ENCODE measurements at regions not wholly inside any gene's neighbourhood (a gene's known extent, or its start where the extent isn't known, plus 50 kb on each side); places are given as distances from the start of the nearest gene placed in this dataset.

DNA sequence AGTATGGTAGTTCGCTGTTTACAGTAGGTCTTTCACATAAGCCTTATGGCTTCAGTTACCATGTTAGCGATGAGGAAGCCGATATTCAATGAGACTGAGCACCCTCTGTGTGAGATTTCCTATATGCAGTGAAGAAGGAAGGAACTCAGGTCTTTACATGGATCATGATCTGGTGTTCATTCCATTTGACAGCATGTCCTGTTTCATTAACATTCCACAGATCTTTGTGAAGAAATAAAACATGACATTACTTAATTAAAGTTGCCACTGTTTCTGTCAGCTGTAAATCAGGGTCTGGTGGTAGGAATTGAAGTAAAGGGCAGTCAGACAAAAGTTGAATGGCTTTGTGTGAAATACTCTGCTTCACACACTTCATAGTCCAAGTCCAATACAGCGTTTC is 768.6 kb downstream of the ZPLD1 start:
- Histone ChIP-seq H3K4me1 (no peaks in the 10 kb centered on the region), H3K4me3 (no peak overlapping the region), H3K9me3 (no peaks in the 10 kb centered on the region), H3K27me3 (no peaks in the 10 kb centered on the region), H3K27ac (replicated peaks in 1 of 4) (no peak overlapping the region), H3K36me3 (no peaks in the 10 kb centered on the region)
- 89% methylated on average over 4 of the region's 4 CpGs for WGBS
- intact Hi-C loops (cut with DNase I): no loop called here
- no peak for TF ChIP-seq POLR2A (IDR thresholded peaks at IDR 0.05; ENCODE audit: low read depth)
- no peak for TF ChIP-seq POLR2AphosphoS5 (IDR thresholded peaks at IDR 0.05)
- TF ChIP-seq EP300 (IDR thresholded peaks at IDR 0.05): no peak
- TF ChIP-seq, protein P1, sequence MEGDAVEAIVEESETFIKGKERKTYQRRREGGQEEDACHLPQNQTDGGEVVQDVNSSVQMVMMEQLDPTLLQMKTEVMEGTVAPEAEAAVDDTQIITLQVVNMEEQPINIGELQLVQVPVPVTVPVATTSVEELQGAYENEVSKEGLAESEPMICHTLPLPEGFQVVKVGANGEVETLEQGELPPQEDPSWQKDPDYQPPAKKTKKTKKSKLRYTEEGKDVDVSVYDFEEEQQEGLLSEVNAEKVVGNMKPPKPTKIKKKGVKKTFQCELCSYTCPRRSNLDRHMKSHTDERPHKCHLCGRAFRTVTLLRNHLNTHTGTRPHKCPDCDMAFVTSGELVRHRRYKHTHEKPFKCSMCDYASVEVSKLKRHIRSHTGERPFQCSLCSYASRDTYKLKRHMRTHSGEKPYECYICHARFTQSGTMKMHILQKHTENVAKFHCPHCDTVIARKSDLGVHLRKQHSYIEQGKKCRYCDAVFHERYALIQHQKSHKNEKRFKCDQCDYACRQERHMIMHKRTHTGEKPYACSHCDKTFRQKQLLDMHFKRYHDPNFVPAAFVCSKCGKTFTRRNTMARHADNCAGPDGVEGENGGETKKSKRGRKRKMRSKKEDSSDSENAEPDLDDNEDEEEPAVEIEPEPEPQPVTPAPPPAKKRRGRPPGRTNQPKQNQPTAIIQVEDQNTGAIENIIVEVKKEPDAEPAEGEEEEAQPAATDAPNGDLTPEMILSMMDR (IDR thresholded peaks at IDR 0.05): no peak
- DNase-seq (ENCODE audit: extremely low spot score): no peak

DNA sequence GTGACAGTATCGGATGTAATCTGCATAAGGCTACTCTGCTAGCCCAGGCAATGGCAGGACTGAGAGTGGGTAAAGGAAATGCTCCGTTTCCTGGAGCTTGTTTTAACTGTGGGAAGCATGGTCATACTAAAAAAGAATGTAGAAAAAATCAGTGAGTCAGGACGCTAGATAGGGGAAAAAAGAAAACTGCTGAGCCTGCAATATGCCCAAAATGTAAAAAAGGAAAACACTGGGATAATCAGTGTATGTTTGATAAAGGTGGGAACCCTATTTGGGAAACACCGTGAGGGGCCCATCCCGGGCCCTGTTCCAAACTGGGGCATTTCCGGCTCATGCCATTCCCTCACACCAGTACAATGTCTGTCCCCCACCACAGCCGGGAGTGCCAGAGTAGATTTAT is 775.8 kb downstream of the ZPLD1 start:
- Histone ChIP-seq H3K4me1 (no peaks in the 10 kb centered on the region), H3K9me3 (no peaks in the 10 kb centered on the region), H3K4me3 (no peak overlapping the region), H3K27me3 (no peaks in the 10 kb centered on the region), H3K27ac (replicated peaks in 1 of 4) (no peak overlapping the region), H3K36me3 (no peaks in the 10 kb centered on the region)
- intact Hi-C loops (cut with DNase I): no loop called here
- 68% methylated on average over 7 of the region's 7 CpGs for WGBS
- TF ChIP-seq POLR2A (IDR thresholded peaks at IDR 0.05; ENCODE audit: low read depth): no peak
- TF ChIP-seq POLR2AphosphoS5 (IDR thresholded peaks at IDR 0.05): no peak
- TF ChIP-seq, protein P1 (IDR thresholded peaks at IDR 0.05): no peak
- TF ChIP-seq EP300 (IDR thresholded peaks at IDR 0.05): no peak
- no peak for DNase-seq (ENCODE audit: extremely low spot score)

DNA sequence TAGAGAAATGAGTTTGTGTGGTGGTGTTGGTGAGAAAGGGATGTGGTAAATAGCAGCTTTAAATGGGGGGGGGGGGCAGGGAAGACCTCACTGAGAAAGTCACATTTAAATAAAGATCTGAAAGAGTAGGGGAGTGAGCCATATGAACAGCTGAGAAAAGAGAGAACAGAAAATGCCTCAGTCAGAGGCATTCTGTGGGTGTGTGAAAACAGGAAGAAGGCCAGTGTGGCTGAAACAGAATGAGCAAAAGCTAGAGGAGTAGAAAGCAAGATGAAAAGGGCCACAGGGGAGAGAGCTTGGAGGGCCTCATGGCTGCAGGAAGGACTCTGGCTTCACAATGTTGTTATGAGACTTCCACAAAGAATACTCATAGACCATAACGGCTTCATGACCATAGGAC is 783.3 kb downstream of the ZPLD1 start:
- intact Hi-C loops (cut with DNase I): no loop called here
- Histone ChIP-seq H3K4me1 (no peaks in the 10 kb centered on the region), H3K27me3 (no peaks in the 10 kb centered on the region), H3K27ac (replicated peaks in 1 of 4) (no peak overlapping the region), H3K9me3 (no peaks in the 10 kb centered on the region), H3K4me3 (no peak overlapping the region), H3K36me3 (no peaks in the 10 kb centered on the region)
- WGBS: 33% methylated on average over 1 of the region's 1 CpG
- TF ChIP-seq, protein P1 (IDR thresholded peaks at IDR 0.05): no peak
- TF ChIP-seq POLR2AphosphoS5 (IDR thresholded peaks at IDR 0.05) (no peak), POLR2A (IDR thresholded peaks at IDR 0.05; ENCODE audit: low read depth) (no peak), EP300 (IDR thresholded peaks at IDR 0.05) (no peak)
- DNase-seq (ENCODE audit: extremely low spot score): no peak

DNA sequence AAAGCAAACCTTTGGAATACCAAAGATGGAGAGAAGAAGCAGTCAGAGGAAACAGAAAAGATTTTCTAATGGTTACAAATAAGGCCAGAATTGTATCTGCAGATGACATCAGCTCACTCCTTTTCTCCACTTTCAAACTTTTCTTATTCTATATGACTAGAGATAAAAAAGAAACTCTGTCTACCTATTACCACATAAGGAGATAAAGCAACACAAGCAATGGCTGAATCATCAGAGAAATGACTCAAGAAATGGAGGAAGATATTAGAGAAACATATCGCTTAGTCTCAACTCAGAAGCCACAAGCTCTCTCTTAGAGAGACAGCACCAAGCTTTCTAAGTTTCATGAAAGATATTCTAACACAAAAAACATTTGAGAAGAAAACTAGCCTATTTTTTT is 784.0 kb downstream of the ZPLD1 start:
- TF ChIP-seq POLR2A (IDR thresholded peaks at IDR 0.05; ENCODE audit: low read depth) (no peak), POLR2AphosphoS5 (IDR thresholded peaks at IDR 0.05) (no peak), EP300 (IDR thresholded peaks at IDR 0.05) (no peak)
- TF ChIP-seq, protein P1 (IDR thresholded peaks at IDR 0.05): no peak
- no peaks in the 10 kb centered on the region for H3K27me3 ChIP-seq
- intact Hi-C loops (cut with DNase I): no loop called here
- H3K4me3 ChIP-seq: no peak overlapping the region
- H3K36me3 ChIP-seq: no peaks in the 10 kb centered on the region
- no peak for DNase-seq (ENCODE audit: extremely low spot score)
- H3K9me3 ChIP-seq: no peaks in the 10 kb centered on the region
- WGBS: 91% methylated on average over 1 of the region's 1 CpG
- no peaks in the 10 kb centered on the region for H3K4me1 ChIP-seq
- H3K27ac ChIP-seq (replicated peaks in 1 of 4): no peak overlapping the region

DNA sequence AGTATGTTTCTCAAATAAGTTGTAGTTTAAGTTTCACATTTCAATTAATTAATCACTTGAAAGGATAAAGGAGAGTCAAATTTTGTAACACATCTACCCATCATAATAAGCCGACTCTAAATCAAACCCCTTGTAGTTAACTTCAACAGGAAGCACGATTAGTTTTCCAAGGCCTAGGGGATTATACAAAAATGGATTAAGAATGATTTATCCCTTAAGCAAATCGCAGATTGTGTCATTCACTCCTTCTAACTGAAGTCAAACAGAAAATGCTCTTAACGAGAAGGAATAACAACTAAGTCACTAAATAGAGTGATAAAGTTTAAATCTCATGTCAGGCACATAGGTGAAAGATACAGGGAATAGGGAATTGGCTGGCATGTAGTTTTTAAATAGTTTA is 792.8 kb downstream of the ZPLD1 start:
- Histone ChIP-seq H3K27ac (replicated peaks in 1 of 4) (no peak overlapping the region), H3K36me3 (no peaks in the 10 kb centered on the region), H3K4me3 (no peak overlapping the region), H3K9me3 (no peaks in the 10 kb centered on the region), H3K4me1 (no peaks in the 10 kb centered on the region), H3K27me3 (no peaks in the 10 kb centered on the region)
- 78% methylated on average over 4 of the region's 4 CpGs for WGBS
- DNase-seq (ENCODE audit: extremely low spot score): no peak
- intact Hi-C loops (cut with DNase I): no loop called here
- TF ChIP-seq POLR2AphosphoS5 (IDR thresholded peaks at IDR 0.05): no peak
- TF ChIP-seq POLR2A (IDR thresholded peaks at IDR 0.05; ENCODE audit: low read depth): no peak
- TF ChIP-seq, protein P1 (IDR thresholded peaks at IDR 0.05): no peak
- TF ChIP-seq EP300 (IDR thresholded peaks at IDR 0.05): no peak
